Gastrocnemius medialis (tissue), 4 donors: ENCODE measurements at regions not wholly inside any gene's neighbourhood (a gene's known extent, or its start where the extent isn't known, plus 50 kb on each side); places are given as distances from the start of the nearest gene placed in this dataset.

Experiments
- CTCF ChIP-seq, 5 experiments: fragments of 450-650 bp in 3 of 5; fragments of 200-600 bp in 2 of 5; sonication (generic) in 2 of 5; IDR thresholded peaks in 4 of 5; conservative IDR thresholded peaks in 1 of 5; 1 replicate in 4 of 5; 2 replicates in 1 of 5; pipeline ENCODE4 v1.5.1; 2016 to 2019; ENCODE audit warnings: antibody characterized with exemption in 5 of 5, mild to moderate bottlenecking in 3 of 5, moderate library complexity in 3 of 5
- POLR2A ChIP-seq, 2 donors: fragments of 450-650 bp; IDR thresholded peaks; one replicate each; pipeline ENCODE4 v1.6.1; 2017; ENCODE audit warnings: antibody characterized with exemption in 2 of 2, mild to moderate bottlenecking in 2 of 2, moderate library complexity in 2 of 2

DNA sequence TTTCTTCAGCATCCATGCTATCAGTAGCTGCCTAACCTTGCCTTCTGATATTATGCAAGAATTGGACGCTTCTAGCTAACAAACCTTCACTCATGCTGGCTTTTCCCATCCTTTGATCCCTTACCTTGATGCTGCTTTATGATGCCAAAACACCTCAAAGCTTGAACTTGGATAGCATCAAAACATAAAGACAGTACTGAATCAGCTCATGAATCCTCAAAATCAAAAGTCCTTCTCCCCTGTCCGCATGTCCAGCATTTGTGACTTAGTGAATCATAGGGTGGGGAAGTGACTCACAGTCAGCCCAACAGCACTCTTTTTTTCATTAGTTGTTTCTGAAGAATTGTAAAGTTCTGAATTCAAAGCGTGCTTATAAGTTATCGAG is 89.5 kb upstream of the PIK3CG start:
- TF ChIP-seq CTCF (IDR thresholded peaks at IDR 0.05 in 4 of 5, conservative IDR thresholded peaks at IDR 0.05 in 1 of 5) (no peak), POLR2A (IDR thresholded peaks at IDR 0.05) (no peak)
